Astrocyte (in vitro differentiated cells and primary cell): ENCODE measurements at regions not wholly inside any gene's neighbourhood (a gene's known extent, or its start where the extent isn't known, plus 50 kb on each side); places are given as distances from the start of the nearest gene placed in this dataset.

Source experiments
- EZH2 ChIP-seq: IDR thresholded peaks from 2 replicates; pipeline ENCODE4 v1.6.1; 2012; ENCODE audit warnings: mild to moderate bottlenecking, low read length, inconsistent platforms; ENCODE audit not compliant: insufficient read depth
- TF ChIP-seq, protein P1 (sequence below): IDR thresholded peaks from 2 replicates; pipeline ENCODE4 v1.5.1; 2011; ENCODE audit warnings: low read depth, mild to moderate bottlenecking, inconsistent platforms, low read length, moderate library complexity; ENCODE audit not compliant: insufficient read depth

DNA sequence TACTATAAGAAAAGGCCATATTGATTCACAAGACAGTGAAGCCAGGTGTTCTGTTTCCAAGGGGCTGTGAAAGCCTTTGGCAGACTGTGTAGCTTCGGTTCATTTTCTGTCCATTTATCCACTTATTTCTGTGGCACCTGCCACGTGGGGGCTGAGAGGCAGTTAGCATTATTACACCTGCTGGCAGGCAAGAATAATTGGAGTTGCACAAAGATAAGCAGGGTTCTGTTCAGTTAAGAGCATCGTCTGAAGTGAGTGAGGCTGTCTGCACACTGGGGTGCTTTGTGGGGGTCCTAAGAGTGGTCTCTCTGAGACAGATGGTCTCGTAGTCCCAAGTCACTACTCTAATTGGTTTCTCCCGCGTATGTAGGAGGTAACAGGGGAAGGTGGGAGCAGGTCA is 60.6 kb upstream of the CCN6 start:
- no peak for TF ChIP-seq EZH2
- TF ChIP-seq, protein P1, sequence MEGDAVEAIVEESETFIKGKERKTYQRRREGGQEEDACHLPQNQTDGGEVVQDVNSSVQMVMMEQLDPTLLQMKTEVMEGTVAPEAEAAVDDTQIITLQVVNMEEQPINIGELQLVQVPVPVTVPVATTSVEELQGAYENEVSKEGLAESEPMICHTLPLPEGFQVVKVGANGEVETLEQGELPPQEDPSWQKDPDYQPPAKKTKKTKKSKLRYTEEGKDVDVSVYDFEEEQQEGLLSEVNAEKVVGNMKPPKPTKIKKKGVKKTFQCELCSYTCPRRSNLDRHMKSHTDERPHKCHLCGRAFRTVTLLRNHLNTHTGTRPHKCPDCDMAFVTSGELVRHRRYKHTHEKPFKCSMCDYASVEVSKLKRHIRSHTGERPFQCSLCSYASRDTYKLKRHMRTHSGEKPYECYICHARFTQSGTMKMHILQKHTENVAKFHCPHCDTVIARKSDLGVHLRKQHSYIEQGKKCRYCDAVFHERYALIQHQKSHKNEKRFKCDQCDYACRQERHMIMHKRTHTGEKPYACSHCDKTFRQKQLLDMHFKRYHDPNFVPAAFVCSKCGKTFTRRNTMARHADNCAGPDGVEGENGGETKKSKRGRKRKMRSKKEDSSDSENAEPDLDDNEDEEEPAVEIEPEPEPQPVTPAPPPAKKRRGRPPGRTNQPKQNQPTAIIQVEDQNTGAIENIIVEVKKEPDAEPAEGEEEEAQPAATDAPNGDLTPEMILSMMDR, result no peak
